ENCODE measurements at regions not wholly inside any gene's neighbourhood (a gene's known extent, or its start where the extent isn't known, plus 50 kb on each side); places are given as distances from the start of the nearest gene placed in this dataset.

DNA sequence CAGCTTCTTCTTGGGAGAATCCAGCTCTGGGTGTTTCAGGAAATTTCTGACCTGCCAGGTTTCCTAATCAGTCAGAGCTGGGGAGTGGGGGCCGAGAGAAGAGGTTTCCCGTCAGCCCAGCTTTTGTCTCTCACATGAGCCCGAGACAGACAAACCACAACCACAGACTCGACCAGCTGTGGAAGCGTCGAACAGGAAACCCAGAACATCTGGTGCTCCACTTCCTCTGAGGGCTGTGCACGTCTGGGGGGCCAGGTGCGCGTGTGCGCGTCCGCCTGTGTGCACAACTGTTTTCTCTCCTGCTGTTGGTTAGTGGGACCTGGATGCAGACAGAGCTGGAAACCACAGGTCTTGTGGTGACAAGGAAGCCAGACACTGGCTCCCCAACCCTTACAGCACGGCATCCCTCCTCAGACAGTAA, 113.0 kb upstream of the SLC25A33 start:
- no peak overlapping the region for H3K27ac ChIP-seq
- no peak for TF ChIP-seq CTCF (conservative IDR thresholded peaks at IDR 0.05)

DNA sequence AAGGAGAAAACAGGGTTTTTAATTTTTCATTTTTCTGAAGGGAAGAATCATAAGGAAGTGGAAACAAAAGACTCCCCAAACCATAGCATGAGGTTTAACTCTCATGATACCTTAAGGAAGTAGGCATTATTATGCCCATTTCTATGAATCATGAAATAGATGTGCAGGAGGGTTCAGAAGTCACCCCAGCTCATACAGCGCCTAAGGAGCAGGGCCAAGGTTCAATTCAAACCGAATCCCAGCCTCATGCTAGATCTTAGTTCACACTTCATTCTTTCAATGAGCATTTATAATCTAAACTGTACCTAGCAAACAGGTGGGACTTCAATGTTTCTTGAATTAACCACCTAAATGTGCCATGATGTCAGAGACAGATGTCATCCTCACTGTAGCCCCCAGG, 111.9 kb upstream of the SLC25A33 start:
- no peak overlapping the region for H3K27ac ChIP-seq

GRCh38 chr1:9428601-9429341, 110.5 kb upstream of the SLC25A33 start:
- TF ChIP-seq CTCF (conservative IDR thresholded peaks at IDR 0.05): peak; percentile 29
- H3K27ac ChIP-seq: peak overlapping the region; percentile 75

More for the DNA sequence above, 111.9 kb upstream of the SLC25A33 start:
- no peak for TF ChIP-seq CTCF (conservative IDR thresholded peaks at IDR 0.05)

DNA sequence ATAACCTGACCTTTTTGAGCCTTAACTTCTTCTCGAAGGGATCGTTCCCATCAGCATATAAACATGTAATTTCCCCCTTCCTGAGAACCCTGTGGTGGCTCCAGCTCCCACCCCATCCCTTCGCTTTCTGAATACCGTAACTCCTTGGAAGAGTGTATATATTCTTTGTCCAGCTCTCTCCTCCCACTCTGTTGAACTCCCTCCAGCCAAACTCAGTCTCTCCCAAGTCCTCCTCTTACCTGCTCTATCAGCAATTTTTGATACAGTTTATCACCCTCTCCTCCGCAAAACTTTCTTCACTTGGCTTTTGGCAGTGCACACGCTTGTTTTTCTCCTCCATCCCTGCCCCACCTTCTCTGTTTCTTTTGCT, 109.9 kb upstream of the SLC25A33 start:
- peak overlapping the region; percentile 75 for H3K27ac ChIP-seq
- no peak for TF ChIP-seq CTCF (conservative IDR thresholded peaks at IDR 0.05)

DNA sequence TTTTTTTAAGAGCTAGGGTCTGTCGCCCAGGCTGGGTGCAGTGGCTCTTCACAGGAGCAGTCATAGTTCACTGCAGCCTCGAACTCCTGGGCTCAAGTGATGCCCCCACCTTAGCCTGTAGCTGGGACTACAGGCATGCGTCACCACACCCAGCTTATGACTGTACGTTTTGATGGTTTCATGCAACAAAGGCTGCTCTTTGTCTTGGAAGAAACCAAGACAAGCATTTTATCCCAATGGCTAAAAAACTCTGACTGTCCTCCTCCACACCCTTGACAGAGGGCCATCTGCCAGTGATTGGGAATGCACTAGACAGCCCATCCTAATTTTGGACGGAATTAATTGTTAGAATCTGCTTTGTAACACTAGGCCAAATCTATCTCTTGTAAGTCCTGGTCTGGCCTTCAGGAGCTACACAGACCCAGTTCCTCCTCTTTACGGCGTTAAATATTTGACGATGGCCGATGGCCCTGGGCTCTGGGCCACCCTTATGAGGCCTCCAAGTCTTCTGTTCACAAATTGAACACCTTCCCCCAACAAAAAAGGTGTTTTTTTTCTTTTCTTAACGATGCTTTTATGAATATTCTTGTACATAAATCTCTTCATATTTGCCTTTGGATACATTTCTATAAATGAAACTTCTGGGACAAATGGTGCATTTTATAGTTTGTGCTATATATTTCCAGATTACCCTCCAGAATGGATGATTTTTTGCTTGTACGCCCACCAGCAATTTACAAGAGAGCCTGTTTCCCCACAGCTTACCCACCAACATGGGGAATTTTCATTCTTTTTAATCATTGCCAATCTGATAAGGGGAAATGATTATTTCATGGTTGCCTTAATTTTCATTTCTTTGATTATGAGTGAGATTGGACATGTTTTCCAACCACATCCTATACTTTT, 104.8 kb upstream of the SLC25A33 start:
- no peak for TF ChIP-seq CTCF (conservative IDR thresholded peaks at IDR 0.05)
- peak overlapping the region; percentile 91 for H3K27ac ChIP-seq

GRCh38 chr1:9435153-9435636, 104.1 kb upstream of the SLC25A33 start:
- H3K27ac ChIP-seq: peak overlapping the region; percentile 91
- TF ChIP-seq CTCF (conservative IDR thresholded peaks at IDR 0.05): no peak

Data from VCaP (cell line).